ENCODE measurements at regions not wholly inside any gene's neighbourhood (a gene's known extent, or its start where the extent isn't known, plus 50 kb on each side); places are given as distances from the start of the nearest gene placed in this dataset.

DNA sequence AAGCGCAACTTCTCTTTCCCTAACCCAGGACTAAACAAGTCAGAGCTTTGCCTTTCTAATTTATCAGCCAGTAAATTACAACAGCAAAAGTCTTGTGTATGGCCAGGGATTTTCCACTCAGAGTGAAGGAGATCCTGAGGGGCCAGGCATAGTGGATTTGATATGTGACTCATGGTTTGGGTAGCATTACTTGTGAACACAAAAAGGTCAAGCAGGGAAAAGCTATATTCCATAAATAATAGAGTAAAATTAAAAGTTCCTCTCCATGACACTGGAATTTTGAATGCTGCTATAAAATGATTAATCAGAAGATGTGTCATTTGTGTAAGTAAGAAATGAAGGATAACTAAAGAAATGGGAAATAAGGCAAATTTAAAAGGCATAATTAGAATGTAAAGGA is 284.8 kb downstream of the HLX start:
- Histone ChIP-seq H3K27ac (ENCODE audit: insufficient read depth, low read length) (no peak overlapping the region), H3K36me3 (ENCODE audit: control insufficient read depth, insufficient read depth, low read length) (no peaks in the 10 kb centered on the region), H2AFZ (ENCODE audit: low read length) (no peak overlapping the region), H3K9ac (ENCODE audit: insufficient read depth, low read length) (no peak overlapping the region), H3K4me2 (ENCODE audit: extremely low read depth, insufficient read depth, low read length) (no peak overlapping the region), H3K79me2 (ENCODE audit: control insufficient read depth, insufficient read depth, low read length) (no peaks in the 10 kb centered on the region), H3K9me3 (ENCODE audit: control insufficient read depth, insufficient read depth, low read depth, low read length) (no peaks in the 10 kb centered on the region), H3K4me1 (ENCODE audit: control insufficient read depth, extremely low read depth, insufficient read depth, low read length) (no peaks in the 10 kb centered on the region), H4K20me1 (ENCODE audit: control insufficient read depth, extremely low read depth, insufficient read depth, low read length) (no peaks in the 10 kb centered on the region), H3K4me3 (replicated peaks in 1 of 4; ENCODE audit: control extremely low read depth in 1 of 4, insufficient read depth in 1 of 4, low read depth in 3 of 4, low read length in 4 of 4) (no peak overlapping the region), H3K27me3 (ENCODE audit: control insufficient read depth, insufficient read depth, low read length) (no peaks in the 10 kb centered on the region)
- peak; percentile 34 to 59 for DNase-seq (ENCODE audit: low read depth in 2 of 2)
- TF ChIP-seq, protein P1, sequence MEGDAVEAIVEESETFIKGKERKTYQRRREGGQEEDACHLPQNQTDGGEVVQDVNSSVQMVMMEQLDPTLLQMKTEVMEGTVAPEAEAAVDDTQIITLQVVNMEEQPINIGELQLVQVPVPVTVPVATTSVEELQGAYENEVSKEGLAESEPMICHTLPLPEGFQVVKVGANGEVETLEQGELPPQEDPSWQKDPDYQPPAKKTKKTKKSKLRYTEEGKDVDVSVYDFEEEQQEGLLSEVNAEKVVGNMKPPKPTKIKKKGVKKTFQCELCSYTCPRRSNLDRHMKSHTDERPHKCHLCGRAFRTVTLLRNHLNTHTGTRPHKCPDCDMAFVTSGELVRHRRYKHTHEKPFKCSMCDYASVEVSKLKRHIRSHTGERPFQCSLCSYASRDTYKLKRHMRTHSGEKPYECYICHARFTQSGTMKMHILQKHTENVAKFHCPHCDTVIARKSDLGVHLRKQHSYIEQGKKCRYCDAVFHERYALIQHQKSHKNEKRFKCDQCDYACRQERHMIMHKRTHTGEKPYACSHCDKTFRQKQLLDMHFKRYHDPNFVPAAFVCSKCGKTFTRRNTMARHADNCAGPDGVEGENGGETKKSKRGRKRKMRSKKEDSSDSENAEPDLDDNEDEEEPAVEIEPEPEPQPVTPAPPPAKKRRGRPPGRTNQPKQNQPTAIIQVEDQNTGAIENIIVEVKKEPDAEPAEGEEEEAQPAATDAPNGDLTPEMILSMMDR (conservative IDR thresholded peaks at IDR 0.05 in 1 of 2, IDR thresholded peaks at IDR 0.05 in 1 of 2; ENCODE audit: low read depth in 1 of 2, low read length in 2 of 2), result no peak
- TF ChIP-seq EZH2 (IDR thresholded peaks at IDR 0.05; ENCODE audit: low read length, missing control alignments), result no peak

DNA sequence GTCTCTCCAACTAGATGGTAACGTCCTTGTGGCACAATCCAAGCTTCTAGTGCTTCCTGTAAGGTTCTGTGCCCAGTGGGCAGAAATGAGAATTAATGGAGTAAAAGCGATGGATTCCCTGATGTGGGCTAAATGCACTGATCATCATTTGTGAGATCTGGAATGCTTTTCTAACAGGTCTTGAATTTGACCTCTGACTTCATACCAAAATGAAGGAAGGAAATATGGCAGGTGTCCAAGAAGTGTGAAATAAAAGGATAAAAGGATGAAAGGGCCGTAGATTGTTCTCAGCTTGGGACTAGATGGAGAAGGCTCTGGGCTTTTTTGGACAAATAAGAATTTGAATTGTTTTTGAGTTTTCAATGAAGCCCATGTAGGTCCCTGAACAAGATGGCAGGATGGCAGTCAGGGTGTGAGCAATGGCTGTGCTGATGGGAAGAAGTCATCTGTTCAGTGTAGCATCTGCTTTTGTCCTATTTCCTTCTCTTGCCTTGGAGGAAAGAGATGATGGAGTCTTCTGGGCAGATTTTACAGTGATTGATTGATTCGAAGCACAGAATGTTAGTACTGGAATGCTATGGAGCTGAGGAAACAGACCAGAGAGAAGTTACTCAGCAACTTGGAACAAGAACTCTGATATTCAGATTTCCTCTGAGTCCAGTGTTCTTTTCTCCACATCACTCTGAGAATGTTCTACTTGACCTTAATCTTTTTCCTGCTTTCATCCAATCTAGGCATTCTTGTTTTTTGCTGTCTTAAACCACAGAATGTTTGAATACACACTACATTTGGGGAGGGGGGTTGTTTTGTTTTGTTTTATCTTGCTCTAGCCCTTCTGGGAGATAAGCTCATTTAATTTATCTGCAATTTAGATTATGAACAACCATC is 286.0 kb downstream of the HLX start:
- no peak overlapping the region for H2AFZ ChIP-seq (ENCODE audit: low read length)
- no peaks in the 10 kb centered on the region for H3K36me3 ChIP-seq (ENCODE audit: control insufficient read depth, insufficient read depth, low read length)
- peak in 1 of 2 donors; percentile 70 for DNase-seq (ENCODE audit: low read depth in 2 of 2)
- H3K27me3 ChIP-seq (ENCODE audit: control insufficient read depth, insufficient read depth, low read length), result no peaks in the 10 kb centered on the region
- no peaks in the 10 kb centered on the region for H3K79me2 ChIP-seq (ENCODE audit: control insufficient read depth, insufficient read depth, low read length)
- H4K20me1 ChIP-seq (ENCODE audit: control insufficient read depth, extremely low read depth, insufficient read depth, low read length), result no peaks in the 10 kb centered on the region
- TF ChIP-seq EZH2 (IDR thresholded peaks at IDR 0.05; ENCODE audit: low read length, missing control alignments), result no peak
- TF ChIP-seq, protein P1 (conservative IDR thresholded peaks at IDR 0.05 in 1 of 2, IDR thresholded peaks at IDR 0.05 in 1 of 2; ENCODE audit: low read depth in 1 of 2, low read length in 2 of 2), result no peak
- no peaks in the 10 kb centered on the region for H3K9me3 ChIP-seq (ENCODE audit: control insufficient read depth, insufficient read depth, low read depth, low read length)
- H3K4me1 ChIP-seq (ENCODE audit: control insufficient read depth, extremely low read depth, insufficient read depth, low read length), result no peaks in the 10 kb centered on the region
- no peak overlapping the region for H3K9ac ChIP-seq (ENCODE audit: insufficient read depth, low read length)
- no peak overlapping the region for H3K4me2 ChIP-seq (ENCODE audit: extremely low read depth, insufficient read depth, low read length)
- no peak overlapping the region for H3K27ac ChIP-seq (ENCODE audit: insufficient read depth, low read length)
- H3K4me3 ChIP-seq (replicated peaks in 1 of 4; ENCODE audit: control extremely low read depth in 1 of 4, insufficient read depth in 1 of 4, low read depth in 3 of 4, low read length in 4 of 4), result no peak overlapping the region

DNA sequence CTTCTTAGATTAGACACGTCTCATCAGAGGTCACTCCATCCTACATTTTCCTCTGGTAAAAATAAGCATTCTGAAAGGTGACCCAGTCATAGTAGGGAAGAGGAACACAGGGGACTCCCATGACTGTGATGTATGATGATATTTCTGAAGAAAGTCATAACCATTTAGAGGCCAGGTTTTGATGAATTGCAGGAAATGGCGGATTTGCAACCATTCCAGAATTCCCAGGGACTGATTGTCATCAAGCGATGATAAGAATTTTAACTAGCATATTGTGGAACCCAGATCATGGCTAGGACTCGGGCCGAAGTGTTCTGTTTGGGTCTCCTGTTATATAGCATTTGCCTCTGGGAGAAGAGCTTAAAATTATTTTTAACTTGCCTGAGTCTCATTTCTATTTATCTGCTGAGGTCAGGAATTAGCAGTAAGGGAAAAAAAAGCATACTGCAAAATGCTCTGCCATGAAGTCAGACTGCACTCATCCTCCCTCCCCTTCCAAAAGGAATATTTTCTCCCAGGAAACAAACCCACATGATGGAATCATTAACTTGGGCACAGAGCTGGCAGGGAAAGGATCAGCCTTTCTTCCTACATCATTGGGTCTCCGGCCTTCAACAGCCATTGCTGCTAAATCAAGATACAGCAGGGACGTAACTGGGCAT is 286.7 kb downstream of the HLX start:
- no peaks in the 10 kb centered on the region for H3K9me3 ChIP-seq (ENCODE audit: control insufficient read depth, insufficient read depth, low read depth, low read length)
- no peak overlapping the region for H3K4me2 ChIP-seq (ENCODE audit: extremely low read depth, insufficient read depth, low read length)

More for the DNA sequence above, 286.7 kb downstream of the HLX start:
- Histone ChIP-seq H3K27ac (ENCODE audit: insufficient read depth, low read length) (no peak overlapping the region), H4K20me1 (ENCODE audit: control insufficient read depth, extremely low read depth, insufficient read depth, low read length) (no peaks in the 10 kb centered on the region), H3K79me2 (ENCODE audit: control insufficient read depth, insufficient read depth, low read length) (no peaks in the 10 kb centered on the region), H2AFZ (ENCODE audit: low read length) (no peak overlapping the region), H3K9ac (ENCODE audit: insufficient read depth, low read length) (no peak overlapping the region), H3K4me1 (ENCODE audit: control insufficient read depth, extremely low read depth, insufficient read depth, low read length) (no peaks in the 10 kb centered on the region), H3K27me3 (ENCODE audit: control insufficient read depth, insufficient read depth, low read length) (no peaks in the 10 kb centered on the region), H3K4me3 (replicated peaks in 1 of 4; ENCODE audit: control extremely low read depth in 1 of 4, insufficient read depth in 1 of 4, low read depth in 3 of 4, low read length in 4 of 4) (no peak overlapping the region), H3K36me3 (ENCODE audit: control insufficient read depth, insufficient read depth, low read length) (no peaks in the 10 kb centered on the region)
- peak in 1 of 2 donors; percentile 70 for DNase-seq (ENCODE audit: low read depth in 2 of 2)
- no peak for TF ChIP-seq EZH2 (IDR thresholded peaks at IDR 0.05; ENCODE audit: low read length, missing control alignments)
- TF ChIP-seq, protein P1 (conservative IDR thresholded peaks at IDR 0.05 in 1 of 2, IDR thresholded peaks at IDR 0.05 in 1 of 2; ENCODE audit: low read depth in 1 of 2, low read length in 2 of 2), result no peak
